RWPE2 (cell line): ENCODE measurements at regions not wholly inside any gene's neighbourhood (a gene's known extent, or its start where the extent isn't known, plus 50 kb on each side); places are given as distances from the start of the nearest gene placed in this dataset.

ENCODE experiments used
- ATAC-seq: fragments of 200-7000 bp; cut with Tn5 transposase; 3 replicates; pipeline ENCODE4 v1.9.1; 2021; ENCODE audit warnings: low read depth
- DNase-seq: peaks from one replicate; pipeline ENCODE4 v3.0.0-alpha.2; 2020; ENCODE audit warnings: low spot score
- H3K27ac ChIP-seq: fragments of 450-650 bp; 2 replicates; pipeline ENCODE4 v1.5.1; 2017; ENCODE audit warnings: mild to moderate bottlenecking; ENCODE audit not compliant: poor library complexity, severe bottlenecking
- H3K27me3 ChIP-seq: fragments of 250-450 bp; sonication (Bioruptor Pico); 2 replicates; pipeline ENCODE4 v1.5.1; 2021; ENCODE audit warnings: mild to moderate bottlenecking, moderate library complexity; ENCODE audit not compliant: insufficient read depth, poor library complexity, severe bottlenecking
- H3K36me3 ChIP-seq: fragments of 250-450 bp; sonication (Bioruptor Pico); 2 replicates; pipeline ENCODE4 v1.5.1; 2020; ENCODE audit warnings: low read depth, mild to moderate bottlenecking, moderate library complexity
- H3K4me1 ChIP-seq: fragments of 250-450 bp; sonication (Bioruptor Pico); 2 replicates; pipeline ENCODE4 v1.5.1; 2021; ENCODE audit warnings: mild to moderate bottlenecking, moderate library complexity; ENCODE audit not compliant: insufficient read depth, poor library complexity, severe bottlenecking
- H3K4me3 ChIP-seq: fragments of 250-450 bp; sonication (Bioruptor Pico); 2 replicates; pipeline ENCODE4 v1.5.1; 2021; ENCODE audit warnings: mild to moderate bottlenecking, moderate library complexity; ENCODE audit not compliant: severe bottlenecking
- H3K9me3 ChIP-seq: fragments of 250-450 bp; sonication (Bioruptor Pico); 2 replicates; pipeline ENCODE4 v1.5.1; 2021; ENCODE audit warnings: mild to moderate bottlenecking, moderate library complexity; ENCODE audit not compliant: severe bottlenecking
- TF ChIP-seq, protein P1 (sequence below): fragments of 450-650 bp; IDR thresholded peaks from one replicate; pipeline ENCODE4 v1.5.1; 2017; ENCODE audit warnings: mild to moderate bottlenecking, moderate library complexity; ENCODE audit not compliant: poor library complexity, severe bottlenecking

DNA sequence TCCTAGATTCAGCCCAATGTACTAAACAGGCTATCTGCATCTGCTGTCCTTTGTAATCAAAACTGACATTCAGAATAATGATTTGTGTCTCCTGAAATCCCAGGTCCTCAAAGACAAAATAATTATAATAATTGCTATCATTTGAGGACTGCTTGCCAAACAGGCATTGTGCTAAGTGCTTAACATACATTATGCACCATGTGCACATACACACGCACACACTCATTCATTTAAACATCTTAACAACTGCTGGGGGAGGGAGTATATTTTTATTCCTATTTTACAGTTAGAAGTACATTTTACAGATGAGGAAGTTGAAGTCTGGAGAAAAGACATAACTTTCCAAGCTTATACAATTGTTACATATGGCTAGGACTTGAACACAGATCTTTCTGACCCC is 308.0 kb upstream of the ZC3H12C start:
- Histone ChIP-seq H3K4me3 (no peak overlapping the region), H3K9me3 (no peaks in the 10 kb centered on the region), H3K4me1 (no peaks in the 10 kb centered on the region), H3K27me3 (no peaks in the 10 kb centered on the region), H3K27ac (no peak overlapping the region), H3K36me3 (no peaks in the 10 kb centered on the region)
- ATAC-seq (no peak), DNase-seq (no peak)
- TF ChIP-seq, protein P1, sequence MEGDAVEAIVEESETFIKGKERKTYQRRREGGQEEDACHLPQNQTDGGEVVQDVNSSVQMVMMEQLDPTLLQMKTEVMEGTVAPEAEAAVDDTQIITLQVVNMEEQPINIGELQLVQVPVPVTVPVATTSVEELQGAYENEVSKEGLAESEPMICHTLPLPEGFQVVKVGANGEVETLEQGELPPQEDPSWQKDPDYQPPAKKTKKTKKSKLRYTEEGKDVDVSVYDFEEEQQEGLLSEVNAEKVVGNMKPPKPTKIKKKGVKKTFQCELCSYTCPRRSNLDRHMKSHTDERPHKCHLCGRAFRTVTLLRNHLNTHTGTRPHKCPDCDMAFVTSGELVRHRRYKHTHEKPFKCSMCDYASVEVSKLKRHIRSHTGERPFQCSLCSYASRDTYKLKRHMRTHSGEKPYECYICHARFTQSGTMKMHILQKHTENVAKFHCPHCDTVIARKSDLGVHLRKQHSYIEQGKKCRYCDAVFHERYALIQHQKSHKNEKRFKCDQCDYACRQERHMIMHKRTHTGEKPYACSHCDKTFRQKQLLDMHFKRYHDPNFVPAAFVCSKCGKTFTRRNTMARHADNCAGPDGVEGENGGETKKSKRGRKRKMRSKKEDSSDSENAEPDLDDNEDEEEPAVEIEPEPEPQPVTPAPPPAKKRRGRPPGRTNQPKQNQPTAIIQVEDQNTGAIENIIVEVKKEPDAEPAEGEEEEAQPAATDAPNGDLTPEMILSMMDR, result no peak

DNA sequence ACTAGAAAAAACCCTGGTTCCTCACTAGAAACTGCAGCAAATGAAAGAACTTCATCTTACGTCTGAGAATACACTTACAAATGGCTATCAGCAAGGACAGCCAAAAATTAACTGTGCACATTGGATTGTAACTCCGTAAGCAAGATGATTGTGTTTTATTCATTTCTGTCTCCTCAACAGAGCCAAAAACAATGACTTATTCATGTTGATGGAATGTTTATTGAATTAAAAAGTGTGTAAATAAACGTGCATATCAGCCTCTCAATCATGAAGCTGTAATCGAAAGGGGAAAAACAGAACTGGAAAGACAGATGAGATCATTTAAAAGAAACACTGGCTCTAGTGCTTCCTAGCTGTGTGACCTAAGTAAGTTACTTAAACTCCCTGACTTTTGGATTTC is 307.5 kb upstream of the ZC3H12C start:
- Histone ChIP-seq H3K27ac (no peak overlapping the region), H3K4me1 (no peaks in the 10 kb centered on the region), H3K27me3 (no peaks in the 10 kb centered on the region), H3K4me3 (no peak overlapping the region), H3K36me3 (no peaks in the 10 kb centered on the region), H3K9me3 (no peaks in the 10 kb centered on the region)
- DNase-seq, result no peak
- no peak for ATAC-seq
- TF ChIP-seq, protein P1, result no peak

DNA sequence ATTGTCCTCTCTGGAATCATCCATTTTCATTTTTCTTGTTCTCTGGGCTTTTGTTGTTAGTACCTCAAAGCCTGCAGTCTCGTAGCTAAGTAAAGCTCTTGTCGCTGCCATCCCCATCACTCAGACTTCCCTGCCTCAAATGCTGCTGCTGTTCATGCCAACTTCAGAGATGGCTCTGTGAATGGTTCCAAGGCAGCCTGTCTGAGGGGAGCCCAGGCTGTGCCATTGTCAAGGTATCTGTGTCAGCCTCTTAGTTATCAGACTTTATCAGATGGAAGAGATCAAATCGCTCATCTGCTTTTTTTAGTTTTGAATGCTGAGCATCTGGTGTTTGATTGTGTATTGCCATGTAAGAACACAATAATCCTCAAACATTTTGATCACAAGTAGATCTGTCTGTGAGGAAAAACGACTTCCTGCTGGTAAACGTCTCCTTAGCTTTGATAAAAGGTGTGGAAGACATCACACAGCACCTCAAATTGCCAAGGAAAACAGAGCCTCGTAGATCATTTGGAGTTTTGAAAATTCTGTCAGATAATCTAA is 304.2 kb upstream of the ZC3H12C start:
- Histone ChIP-seq H3K9me3 (no peaks in the 10 kb centered on the region), H3K4me1 (no peaks in the 10 kb centered on the region), H3K27ac (no peak overlapping the region), H3K27me3 (no peaks in the 10 kb centered on the region), H3K4me3 (no peak overlapping the region), H3K36me3 (no peaks in the 10 kb centered on the region)
- DNase-seq (no peak), ATAC-seq (no peak)
- TF ChIP-seq, protein P1, result no peak

DNA sequence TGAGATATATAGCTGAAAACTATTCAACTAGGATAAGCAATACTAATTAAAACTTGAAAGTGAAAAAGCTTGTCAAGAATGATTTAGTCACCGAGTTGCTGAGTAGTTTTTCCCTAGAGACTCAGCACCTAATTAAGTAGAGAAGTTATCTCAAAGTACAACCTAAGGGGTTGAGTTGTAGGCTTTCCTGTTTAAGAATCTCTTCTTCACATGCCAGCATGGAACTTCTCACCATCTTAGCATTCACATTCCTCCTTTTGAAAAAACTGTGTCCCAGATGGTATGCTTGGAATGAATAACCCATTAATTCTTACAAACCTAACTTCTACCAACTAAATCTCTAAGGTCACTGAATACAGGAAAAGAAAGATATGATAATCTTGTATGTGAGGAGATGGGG is 303.3 kb upstream of the ZC3H12C start:
- no peak for ATAC-seq
- Histone ChIP-seq H3K4me1 (no peaks in the 10 kb centered on the region), H3K9me3 (no peaks in the 10 kb centered on the region), H3K36me3 (no peaks in the 10 kb centered on the region), H3K27me3 (no peaks in the 10 kb centered on the region), H3K27ac (no peak overlapping the region), H3K4me3 (no peak overlapping the region)
- TF ChIP-seq, protein P1, result no peak
- no peak for DNase-seq

DNA sequence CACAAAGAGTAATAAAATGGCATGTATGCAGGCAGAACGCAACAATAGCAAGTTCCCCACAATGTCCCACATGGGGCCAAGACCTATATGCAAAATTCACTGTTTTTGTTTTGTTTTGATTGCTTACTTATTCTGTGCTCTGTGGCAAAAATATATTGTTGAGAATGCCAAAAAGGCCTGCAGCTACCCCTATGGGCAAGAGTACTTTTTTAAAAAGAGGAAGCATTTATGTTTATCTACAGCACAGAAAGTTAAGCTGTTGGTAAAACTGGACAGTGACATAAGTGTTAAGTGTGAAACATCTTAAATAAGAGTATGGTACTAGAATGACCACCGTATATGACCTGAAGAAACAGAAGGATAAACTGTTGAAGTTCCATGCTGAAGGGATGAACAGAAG is 301.9 kb upstream of the ZC3H12C start:
- no peak overlapping the region for H3K27ac ChIP-seq
- no peaks in the 10 kb centered on the region for H3K27me3 ChIP-seq
- H3K4me3 ChIP-seq, result no peak overlapping the region
- no peaks in the 10 kb centered on the region for H3K4me1 ChIP-seq
- ATAC-seq (no peak), DNase-seq (no peak)
- TF ChIP-seq, protein P1, result no peak
- H3K9me3 ChIP-seq, result no peaks in the 10 kb centered on the region
- H3K36me3 ChIP-seq, result no peaks in the 10 kb centered on the region
